ENCODE measurements at regions not wholly inside any gene's neighbourhood (a gene's known extent, or its start where the extent isn't known, plus 50 kb on each side); places are given as distances from the start of the nearest gene placed in this dataset.

DNA sequence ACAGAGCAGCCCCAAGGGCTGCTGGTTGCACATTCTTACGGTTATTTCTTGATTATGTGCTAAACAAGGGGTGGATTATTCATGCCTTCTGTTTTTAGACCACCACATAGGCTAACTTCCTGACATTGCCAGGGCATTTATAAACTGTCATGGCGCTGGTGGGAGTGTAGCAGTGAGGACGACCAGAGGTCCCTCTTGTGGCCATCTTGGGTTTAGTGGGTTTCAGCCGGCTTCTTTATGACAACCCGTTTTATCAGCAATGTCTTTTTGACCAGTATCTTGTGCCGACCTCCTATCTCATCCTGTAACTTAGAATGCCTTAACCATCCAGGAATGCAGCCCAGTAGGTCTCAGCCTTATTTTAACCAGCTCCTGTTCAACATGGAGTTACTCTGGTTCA, 212.4 kb upstream of the GRID2 start:
- no peak overlapping the region for H3K27ac ChIP-seq (ENCODE audit: low read depth in 1 of 2, low read length in 2 of 2)
- no peaks in the 10 kb centered on the region for H3K27me3 ChIP-seq (ENCODE audit: control insufficient read depth in 4 of 4, insufficient read depth in 4 of 4, low read length in 3 of 4)
- TF ChIP-seq GABPA (IDR thresholded peaks at IDR 0.05 in 1 of 2, conservative IDR thresholded peaks at IDR 0.05 in 1 of 2), result no peak
- TF ChIP-seq YY1 (IDR thresholded peaks at IDR 0.05), result peak; percentile 62
- TF ChIP-seq, protein P1, sequence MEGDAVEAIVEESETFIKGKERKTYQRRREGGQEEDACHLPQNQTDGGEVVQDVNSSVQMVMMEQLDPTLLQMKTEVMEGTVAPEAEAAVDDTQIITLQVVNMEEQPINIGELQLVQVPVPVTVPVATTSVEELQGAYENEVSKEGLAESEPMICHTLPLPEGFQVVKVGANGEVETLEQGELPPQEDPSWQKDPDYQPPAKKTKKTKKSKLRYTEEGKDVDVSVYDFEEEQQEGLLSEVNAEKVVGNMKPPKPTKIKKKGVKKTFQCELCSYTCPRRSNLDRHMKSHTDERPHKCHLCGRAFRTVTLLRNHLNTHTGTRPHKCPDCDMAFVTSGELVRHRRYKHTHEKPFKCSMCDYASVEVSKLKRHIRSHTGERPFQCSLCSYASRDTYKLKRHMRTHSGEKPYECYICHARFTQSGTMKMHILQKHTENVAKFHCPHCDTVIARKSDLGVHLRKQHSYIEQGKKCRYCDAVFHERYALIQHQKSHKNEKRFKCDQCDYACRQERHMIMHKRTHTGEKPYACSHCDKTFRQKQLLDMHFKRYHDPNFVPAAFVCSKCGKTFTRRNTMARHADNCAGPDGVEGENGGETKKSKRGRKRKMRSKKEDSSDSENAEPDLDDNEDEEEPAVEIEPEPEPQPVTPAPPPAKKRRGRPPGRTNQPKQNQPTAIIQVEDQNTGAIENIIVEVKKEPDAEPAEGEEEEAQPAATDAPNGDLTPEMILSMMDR (IDR thresholded peaks at IDR 0.05; ENCODE audit: low read depth, low read length, missing input control), result peak; percentile 19
- no peak for TF ChIP-seq FOXA1 (IDR thresholded peaks at IDR 0.05)
- TF ChIP-seq RXRA (IDR thresholded peaks at IDR 0.05), result no peak
- TF ChIP-seq RAD21 (IDR thresholded peaks at IDR 0.05), result peak; percentile 41 to 50
- TF ChIP-seq, protein P2, sequence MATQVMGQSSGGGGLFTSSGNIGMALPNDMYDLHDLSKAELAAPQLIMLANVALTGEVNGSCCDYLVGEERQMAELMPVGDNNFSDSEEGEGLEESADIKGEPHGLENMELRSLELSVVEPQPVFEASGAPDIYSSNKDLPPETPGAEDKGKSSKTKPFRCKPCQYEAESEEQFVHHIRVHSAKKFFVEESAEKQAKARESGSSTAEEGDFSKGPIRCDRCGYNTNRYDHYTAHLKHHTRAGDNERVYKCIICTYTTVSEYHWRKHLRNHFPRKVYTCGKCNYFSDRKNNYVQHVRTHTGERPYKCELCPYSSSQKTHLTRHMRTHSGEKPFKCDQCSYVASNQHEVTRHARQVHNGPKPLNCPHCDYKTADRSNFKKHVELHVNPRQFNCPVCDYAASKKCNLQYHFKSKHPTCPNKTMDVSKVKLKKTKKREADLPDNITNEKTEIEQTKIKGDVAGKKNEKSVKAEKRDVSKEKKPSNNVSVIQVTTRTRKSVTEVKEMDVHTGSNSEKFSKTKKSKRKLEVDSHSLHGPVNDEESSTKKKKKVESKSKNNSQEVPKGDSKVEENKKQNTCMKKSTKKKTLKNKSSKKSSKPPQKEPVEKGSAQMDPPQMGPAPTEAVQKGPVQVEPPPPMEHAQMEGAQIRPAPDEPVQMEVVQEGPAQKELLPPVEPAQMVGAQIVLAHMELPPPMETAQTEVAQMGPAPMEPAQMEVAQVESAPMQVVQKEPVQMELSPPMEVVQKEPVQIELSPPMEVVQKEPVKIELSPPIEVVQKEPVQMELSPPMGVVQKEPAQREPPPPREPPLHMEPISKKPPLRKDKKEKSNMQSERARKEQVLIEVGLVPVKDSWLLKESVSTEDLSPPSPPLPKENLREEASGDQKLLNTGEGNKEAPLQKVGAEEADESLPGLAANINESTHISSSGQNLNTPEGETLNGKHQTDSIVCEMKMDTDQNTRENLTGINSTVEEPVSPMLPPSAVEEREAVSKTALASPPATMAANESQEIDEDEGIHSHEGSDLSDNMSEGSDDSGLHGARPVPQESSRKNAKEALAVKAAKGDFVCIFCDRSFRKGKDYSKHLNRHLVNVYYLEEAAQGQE (IDR thresholded peaks at IDR 0.05), result no peak
- TF ChIP-seq, protein P3, sequence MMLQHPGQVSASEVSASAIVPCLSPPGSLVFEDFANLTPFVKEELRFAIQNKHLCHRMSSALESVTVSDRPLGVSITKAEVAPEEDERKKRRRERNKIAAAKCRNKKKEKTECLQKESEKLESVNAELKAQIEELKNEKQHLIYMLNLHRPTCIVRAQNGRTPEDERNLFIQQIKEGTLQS (IDR thresholded peaks at IDR 0.05), result no peak
- DNase-seq (ENCODE audit: low spot score), result no peak
- H3K36me3 ChIP-seq (ENCODE audit: control insufficient read depth in 4 of 4, insufficient read depth in 3 of 4, low read depth in 1 of 4, low read length in 3 of 4), result no peaks in the 10 kb centered on the region
- no peaks in the 10 kb centered on the region for H3K4me1 ChIP-seq (ENCODE audit: control insufficient read depth in 4 of 4, insufficient read depth in 4 of 4, low read length in 3 of 4)
- 64% methylated on average over 6 of the region's 6 CpGs for WGBS
- no peaks in the 10 kb centered on the region for H3K9me3 ChIP-seq (ENCODE audit: control insufficient read depth in 4 of 4, low read length in 3 of 4)
- H3K4me3 ChIP-seq (ENCODE audit: low read depth in 1 of 3, low read length in 3 of 3), result no peak overlapping the region
- H3K9ac ChIP-seq (ENCODE audit: low read depth in 1 of 2, low read length in 2 of 2), result no peak overlapping the region

DNA sequence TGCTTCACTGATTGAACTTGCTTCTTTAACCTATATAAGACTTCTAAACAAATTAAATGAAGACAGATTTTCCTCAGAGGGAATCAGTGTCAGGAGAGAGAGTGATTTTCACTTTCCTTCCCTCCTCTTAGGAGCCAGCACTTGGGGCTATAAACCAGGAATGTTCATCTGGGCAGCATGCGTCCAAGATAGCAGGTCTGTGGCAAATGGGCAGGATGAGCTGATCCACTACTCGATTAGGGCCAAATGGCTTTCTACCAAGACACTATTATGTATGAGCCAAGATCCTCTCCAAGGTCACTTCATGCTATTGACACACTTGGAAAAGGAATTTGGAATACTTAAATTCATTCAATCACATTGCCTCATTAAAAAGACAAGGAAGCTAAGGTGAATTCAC, 203.9 kb upstream of the GRID2 start:
- Histone ChIP-seq H3K9ac (ENCODE audit: low read depth in 1 of 2, low read length in 2 of 2) (no peak overlapping the region), H3K4me3 (ENCODE audit: low read depth in 1 of 3, low read length in 3 of 3) (no peak overlapping the region), H3K27ac (ENCODE audit: low read depth in 1 of 2, low read length in 2 of 2) (no peak overlapping the region), H3K27me3 (ENCODE audit: control insufficient read depth in 4 of 4, insufficient read depth in 4 of 4, low read length in 3 of 4) (no peaks in the 10 kb centered on the region), H3K9me3 (ENCODE audit: control insufficient read depth in 4 of 4, low read length in 3 of 4) (no peaks in the 10 kb centered on the region), H3K4me1 (ENCODE audit: control insufficient read depth in 4 of 4, insufficient read depth in 4 of 4, low read length in 3 of 4) (no peaks in the 10 kb centered on the region), H3K36me3 (ENCODE audit: control insufficient read depth in 4 of 4, insufficient read depth in 3 of 4, low read depth in 1 of 4, low read length in 3 of 4) (no peaks in the 10 kb centered on the region)
- WGBS, result 47% methylated on average over 2 of the region's 2 CpGs
- no peak for DNase-seq (ENCODE audit: low spot score)
- no peak for TF ChIP-seq RXRA (IDR thresholded peaks at IDR 0.05)
- TF ChIP-seq FOXA1 (IDR thresholded peaks at IDR 0.05), result no peak
- no peak for TF ChIP-seq HNF4A (conservative IDR thresholded peaks at IDR 0.05)
- no peak for TF ChIP-seq HNF4G (IDR thresholded peaks at IDR 0.05)
- no peak for TF ChIP-seq NR2F2 (IDR thresholded peaks at IDR 0.05)
- TF ChIP-seq, protein P4, sequence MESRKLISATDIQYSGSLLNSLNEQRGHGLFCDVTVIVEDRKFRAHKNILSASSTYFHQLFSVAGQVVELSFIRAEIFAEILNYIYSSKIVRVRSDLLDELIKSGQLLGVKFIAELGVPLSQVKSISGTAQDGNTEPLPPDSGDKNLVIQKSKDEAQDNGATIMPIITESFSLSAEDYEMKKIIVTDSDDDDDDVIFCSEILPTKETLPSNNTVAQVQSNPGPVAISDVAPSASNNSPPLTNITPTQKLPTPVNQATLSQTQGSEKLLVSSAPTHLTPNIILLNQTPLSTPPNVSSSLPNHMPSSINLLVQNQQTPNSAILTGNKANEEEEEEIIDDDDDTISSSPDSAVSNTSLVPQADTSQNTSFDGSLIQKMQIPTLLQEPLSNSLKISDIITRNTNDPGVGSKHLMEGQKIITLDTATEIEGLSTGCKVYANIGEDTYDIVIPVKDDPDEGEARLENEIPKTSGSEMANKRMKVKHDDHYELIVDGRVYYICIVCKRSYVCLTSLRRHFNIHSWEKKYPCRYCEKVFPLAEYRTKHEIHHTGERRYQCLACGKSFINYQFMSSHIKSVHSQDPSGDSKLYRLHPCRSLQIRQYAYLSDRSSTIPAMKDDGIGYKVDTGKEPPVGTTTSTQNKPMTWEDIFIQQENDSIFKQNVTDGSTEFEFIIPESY (IDR thresholded peaks at IDR 0.05), result no peak
